Neural cell (in vitro differentiated cells): ENCODE measurements at regions not wholly inside any gene's neighbourhood (a gene's known extent, or its start where the extent isn't known, plus 50 kb on each side); places are given as distances from the start of the nearest gene placed in this dataset.

Experiments
- H2AFZ ChIP-seq: fragments of 200-600, 300-800 bp; sonication (generic), shearing (Covaris generic); 2 replicates; pipeline ENCODE4 v1.6.0; 2014; ENCODE audit warnings: low read depth, mild to moderate bottlenecking, antibody characterized with exemption, low read length, moderate library complexity
- H3F3A ChIP-seq: fragments of 200-600 bp; shearing (Covaris generic); 2 replicates; pipeline ENCODE4 v1.6.1; 2016; ENCODE audit warnings: mild to moderate bottlenecking, moderate library complexity, mixed read lengths, antibody characterized with exemption, low read length; ENCODE audit not compliant: insufficient read depth, poor library complexity, severe bottlenecking
- H3K27ac ChIP-seq: fragments of 200-600, 300-800 bp; sonication (generic), shearing (Covaris generic); 2 replicates; pipeline ENCODE4 v1.5.1; 2014; ENCODE audit warnings: mild to moderate bottlenecking, low read length, moderate library complexity
- H3K27me3 ChIP-seq: fragments of 300-800, 200-600 bp; sonication (generic), shearing (Covaris generic); 2 replicates; pipeline ENCODE4 v1.6.0; 2014; ENCODE audit warnings: mild to moderate bottlenecking, low read depth, low read length, moderate library complexity; ENCODE audit not compliant: insufficient read depth
- H3K36me3 ChIP-seq: fragments of 300-800, 200-600 bp; sonication (generic), shearing (Covaris generic); 2 replicates; pipeline ENCODE4 v1.5.1; 2014; ENCODE audit warnings: mild to moderate bottlenecking, antibody characterized with exemption, low read length, moderate library complexity; ENCODE audit not compliant: insufficient read depth
- H3K4me2 ChIP-seq: fragments of 300-800, 200-600 bp; sonication (generic), shearing (Covaris generic); 2 replicates; pipeline ENCODE4 v1.6.0; 2014; ENCODE audit warnings: mild to moderate bottlenecking, low read length
- H3K4me3 ChIP-seq: fragments of 300-800, 200-600 bp; sonication (generic), shearing (Covaris generic); 2 replicates; pipeline ENCODE4 v1.5.1; 2014; ENCODE audit warnings: mild to moderate bottlenecking, low read length, moderate library complexity
- H3K79me2 ChIP-seq: fragments of 200-600 bp; shearing (Covaris generic); replicated peaks from 2 replicates; pipeline ENCODE4 v1.6.0; 2014; ENCODE audit warnings: mild to moderate bottlenecking, low read length, moderate library complexity; ENCODE audit not compliant: insufficient read depth
- H3K9ac ChIP-seq: fragments of 300-800, 200-600 bp; sonication (generic), shearing (Covaris generic); 2 replicates; pipeline ENCODE4 v1.6.1; 2016; ENCODE audit warnings: mild to moderate bottlenecking, low read length, mixed read lengths
- H3K9me2 ChIP-seq: fragments of 200-600 bp; shearing (Covaris generic); 2 replicates; pipeline ENCODE4 v1.6.1; 2016; ENCODE audit warnings: mild to moderate bottlenecking, low read length, mixed read lengths; ENCODE audit not compliant: insufficient read depth
- H3K9me3 ChIP-seq: fragments of 200-600, 300-800 bp; sonication (generic), shearing (Covaris generic); 2 replicates; pipeline ENCODE4 v1.6.1; 2016; ENCODE audit warnings: mild to moderate bottlenecking, mixed run types, low read length, moderate library complexity, mixed read lengths
- H4K20me1 ChIP-seq: fragments of 200-600 bp; shearing (Covaris generic); 2 replicates; pipeline ENCODE4 v1.6.1; 2016; ENCODE audit warnings: mild to moderate bottlenecking, mixed run types; ENCODE audit not compliant: insufficient read depth
- CTCF ChIP-seq: fragments of 450-650 bp; IDR thresholded peaks from 2 replicates; pipeline ENCODE4 v1.5.1; 2014; ENCODE audit warnings: antibody characterized with exemption, mild to moderate bottlenecking, moderate library complexity; ENCODE audit not compliant: poor library complexity, severe bottlenecking
- EP300 ChIP-seq: fragments of 450-650 bp; conservative IDR thresholded peaks from 2 replicates; pipeline ENCODE4 v1.6.1; 2014; ENCODE audit warnings: antibody characterized with exemption, mild to moderate bottlenecking, moderate library complexity; ENCODE audit not compliant: poor library complexity, severe bottlenecking
- EZH2 ChIP-seq: fragments of 200-600, 300-800 bp; shearing (Covaris generic), sonication (generic); IDR thresholded peaks from 2 replicates; pipeline ENCODE4 v1.6.1; 2014; ENCODE audit warnings: antibody characterized with exemption, low read length, borderline replicate concordance, mild to moderate bottlenecking; ENCODE audit not compliant: insufficient read depth, poor library complexity, severe bottlenecking
- MXI1 ChIP-seq: fragments of 450-650 bp; conservative IDR thresholded peaks from 2 replicates; pipeline ENCODE4 v1.6.1; 2014; ENCODE audit warnings: antibody characterized with exemption, mild to moderate bottlenecking; ENCODE audit not compliant: poor library complexity, severe bottlenecking
- POLR2AphosphoS5 ChIP-seq: IDR thresholded peaks from 2 replicates; pipeline ENCODE4 v1.6.1; 2012
- RAD21 ChIP-seq: fragments of 450-650 bp; conservative IDR thresholded peaks from 2 replicates; pipeline ENCODE4 v1.6.1; 2014; ENCODE audit warnings: antibody characterized with exemption, mild to moderate bottlenecking, moderate library complexity
- SMC3 ChIP-seq: fragments of 450-650 bp; conservative IDR thresholded peaks from 2 replicates; pipeline ENCODE4 v1.6.1; 2014; ENCODE audit warnings: antibody characterized with exemption, mild to moderate bottlenecking, moderate library complexity; ENCODE audit not compliant: poor library complexity
- TAF1 ChIP-seq: IDR thresholded peaks from 2 replicates; pipeline ENCODE4 v1.6.1; 2012; ENCODE audit warnings: low read depth
- TF ChIP-seq, protein P1 (sequence below): IDR thresholded peaks from 2 replicates; pipeline ENCODE4 v1.6.1; 2012; ENCODE audit warnings: borderline replicate concordance

DNA sequence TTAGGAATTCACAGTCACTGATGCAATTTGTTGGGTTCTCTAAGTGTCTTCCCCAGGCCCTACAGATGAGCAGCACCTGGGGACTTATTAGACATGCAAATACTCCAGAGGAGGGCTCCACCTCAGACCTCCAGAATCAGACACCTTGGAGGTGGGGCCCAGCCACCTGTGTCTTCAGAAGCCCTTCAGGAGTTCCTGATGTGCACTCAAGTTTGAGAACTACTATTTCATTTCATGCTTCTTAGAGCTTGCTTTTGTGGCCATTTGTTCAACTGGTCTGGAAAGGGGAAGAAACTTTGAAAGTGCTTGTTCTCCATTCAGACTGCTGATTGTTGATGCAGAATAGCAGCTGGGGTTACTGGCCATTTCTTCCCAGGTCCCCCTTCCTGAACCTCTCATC lies 472.0 kb downstream of the COG6 start:
- Histone ChIP-seq H3K9me3 (no peaks in the 10 kb centered on the region), H2AFZ (no peak overlapping the region), H3K4me2 (no peak overlapping the region), H3K36me3 (no peaks in the 10 kb centered on the region), H3K9me2 (no peaks in the 10 kb centered on the region), H3K4me3 (no peak overlapping the region), H3K9ac (no peak overlapping the region), H3K79me2 (no peaks in the 10 kb centered on the region), H3K27ac (no peak overlapping the region), H3F3A (peaks cover 9% of the 10 kb centered on the region), H3K27me3 (no peaks in the 10 kb centered on the region), H4K20me1 (no peaks in the 10 kb centered on the region)
- TF ChIP-seq POLR2AphosphoS5 (no peak), SMC3 (no peak), RAD21 (no peak), EP300 (no peak), CTCF (no peak), MXI1 (no peak), TAF1 (no peak), EZH2 (no peak)
- TF ChIP-seq, protein P1, sequence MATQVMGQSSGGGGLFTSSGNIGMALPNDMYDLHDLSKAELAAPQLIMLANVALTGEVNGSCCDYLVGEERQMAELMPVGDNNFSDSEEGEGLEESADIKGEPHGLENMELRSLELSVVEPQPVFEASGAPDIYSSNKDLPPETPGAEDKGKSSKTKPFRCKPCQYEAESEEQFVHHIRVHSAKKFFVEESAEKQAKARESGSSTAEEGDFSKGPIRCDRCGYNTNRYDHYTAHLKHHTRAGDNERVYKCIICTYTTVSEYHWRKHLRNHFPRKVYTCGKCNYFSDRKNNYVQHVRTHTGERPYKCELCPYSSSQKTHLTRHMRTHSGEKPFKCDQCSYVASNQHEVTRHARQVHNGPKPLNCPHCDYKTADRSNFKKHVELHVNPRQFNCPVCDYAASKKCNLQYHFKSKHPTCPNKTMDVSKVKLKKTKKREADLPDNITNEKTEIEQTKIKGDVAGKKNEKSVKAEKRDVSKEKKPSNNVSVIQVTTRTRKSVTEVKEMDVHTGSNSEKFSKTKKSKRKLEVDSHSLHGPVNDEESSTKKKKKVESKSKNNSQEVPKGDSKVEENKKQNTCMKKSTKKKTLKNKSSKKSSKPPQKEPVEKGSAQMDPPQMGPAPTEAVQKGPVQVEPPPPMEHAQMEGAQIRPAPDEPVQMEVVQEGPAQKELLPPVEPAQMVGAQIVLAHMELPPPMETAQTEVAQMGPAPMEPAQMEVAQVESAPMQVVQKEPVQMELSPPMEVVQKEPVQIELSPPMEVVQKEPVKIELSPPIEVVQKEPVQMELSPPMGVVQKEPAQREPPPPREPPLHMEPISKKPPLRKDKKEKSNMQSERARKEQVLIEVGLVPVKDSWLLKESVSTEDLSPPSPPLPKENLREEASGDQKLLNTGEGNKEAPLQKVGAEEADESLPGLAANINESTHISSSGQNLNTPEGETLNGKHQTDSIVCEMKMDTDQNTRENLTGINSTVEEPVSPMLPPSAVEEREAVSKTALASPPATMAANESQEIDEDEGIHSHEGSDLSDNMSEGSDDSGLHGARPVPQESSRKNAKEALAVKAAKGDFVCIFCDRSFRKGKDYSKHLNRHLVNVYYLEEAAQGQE: no peak

- H2AFZ ChIP-seq: no peak overlapping the region
- no peak overlapping the region for H3K4me3 ChIP-seq
- no peaks in the 10 kb centered on the region for H4K20me1 ChIP-seq
- no peaks in the 10 kb centered on the region for H3K36me3 ChIP-seq
- H3K9me3 ChIP-seq: no peaks in the 10 kb centered on the region
- H3K27ac ChIP-seq: no peak overlapping the region
- H3K79me2 ChIP-seq: no peaks in the 10 kb centered on the region
- no peak for TF ChIP-seq CTCF
- no peak for TF ChIP-seq MXI1
- TF ChIP-seq EZH2: no peak
- TF ChIP-seq TAF1: no peak
- TF ChIP-seq EP300: no peak
- TF ChIP-seq POLR2AphosphoS5: no peak
- TF ChIP-seq, protein P1: no peak
- TF ChIP-seq SMC3: no peak
- no peak for TF ChIP-seq RAD21
- H3K27me3 ChIP-seq: no peaks in the 10 kb centered on the region
- peaks cover 9% of the 10 kb centered on the region for H3F3A ChIP-seq
- no peaks in the 10 kb centered on the region for H3K9me2 ChIP-seq
- no peak overlapping the region for H3K4me2 ChIP-seq
- H3K9ac ChIP-seq: no peak overlapping the region
These were observed 472.5 kb downstream of the COG6 start for GRCh38 chr13:40127925-40128324.
